GM19023 (cell line): ENCODE measurements at regions not wholly inside any gene's neighbourhood (a gene's known extent, or its start where the extent isn't known, plus 50 kb on each side); places are given as distances from the start of the nearest gene placed in this dataset.

Experiments
- ATAC-seq: cut with Tn5 transposase; IDR thresholded peaks from one replicate; pipeline ENCODE4 v1.9.1; 2021; ENCODE audit warnings: mild to moderate bottlenecking, moderate library complexity; ENCODE audit not compliant: unreplicated experiment

- ATAC-seq: no peak
Observed at GRCh38 chr14:97695456-97695981, 898.3 kb downstream of the VRK1 start.

- ATAC-seq: peak; percentile 58
Observed at GRCh38 chr14:97697772-97698171, 900.6 kb downstream of the VRK1 start.

GRCh38 chr14:97699026-97699425 lies 901.8 kb downstream of the VRK1 start:
- no peak for ATAC-seq

GRCh38 chr14:97703006-97703760 lies 906.0 kb downstream of the VRK1 start:
- ATAC-seq: no peak

GRCh38 chr14:97704316-97704885 lies 907.2 kb downstream of the VRK1 start:
- ATAC-seq: no peak

GRCh38 chr14:97705107-97705506 lies 907.9 kb downstream of the VRK1 start:
- ATAC-seq: no peak

- no peak for ATAC-seq
Observed at GRCh38 chr14:97705976-97706375, 908.8 kb downstream of the VRK1 start.

GRCh38 chr14:97706819-97707218 lies 909.6 kb downstream of the VRK1 start:
- ATAC-seq: no peak

- no peak for ATAC-seq
Observed at GRCh38 chr14:97707603-97708002, 910.4 kb downstream of the VRK1 start.

- no peak for ATAC-seq
Observed at GRCh38 chr14:97709552-97709951, 912.4 kb downstream of the VRK1 start.

GRCh38 chr14:97710726-97711125 lies 913.5 kb downstream of the VRK1 start:
- no peak for ATAC-seq

- no peak for ATAC-seq
Observed at GRCh38 chr14:97712471-97712870, 915.3 kb downstream of the VRK1 start.

- no peak for ATAC-seq
Observed at GRCh38 chr14:97713023-97713422, 915.8 kb downstream of the VRK1 start.

- no peak for ATAC-seq
Observed at GRCh38 chr14:97718886-97719442, 921.8 kb downstream of the VRK1 start.

GRCh38 chr14:97719931-97720330 lies 922.7 kb downstream of the VRK1 start:
- no peak for ATAC-seq

- no peak for ATAC-seq
Observed at GRCh38 chr14:97723351-97723750, 926.2 kb downstream of the VRK1 start.

GRCh38 chr14:97723819-97724218 lies 926.6 kb downstream of the VRK1 start:
- no peak for ATAC-seq

- ATAC-seq: no peak
Observed at GRCh38 chr14:97724265-97724731, 927.1 kb downstream of the VRK1 start.

- no peak for ATAC-seq
Observed at GRCh38 chr14:97726676-97727075, 929.5 kb downstream of the VRK1 start.

- ATAC-seq: no peak
Observed at GRCh38 chr14:97730706-97731105, 933.5 kb downstream of the VRK1 start.

GRCh38 chr14:97731800-97732199 lies 934.6 kb downstream of the VRK1 start:
- no peak for ATAC-seq

- no peak for ATAC-seq
Observed at GRCh38 chr14:97747316-97747715, 950.1 kb downstream of the VRK1 start.
